H9 (cell line): ENCODE measurements at regions not wholly inside any gene's neighbourhood (a gene's known extent, or its start where the extent isn't known, plus 50 kb on each side); places are given as distances from the start of the nearest gene placed in this dataset.
A peak's percentile ranks its signal among the peaks of the same experiment; 100 is the strongest.

ENCODE experiments used
- DNase-seq: peaks from one replicate; pipeline ENCODE4 v3.0.0-alpha.2; 2017
- H2AFZ ChIP-seq: one replicate; pipeline ENCODE4 v1.6.1; 2013; ENCODE audit warnings: mild to moderate bottlenecking, low read length, control low read depth, moderate library complexity
- H2AK5ac ChIP-seq: 2 replicates; pipeline ENCODE4 v1.6.1; 2013; ENCODE audit warnings: low read length, control low read depth, mixed read lengths; ENCODE audit not compliant: insufficient read length
- H2BK120ac ChIP-seq: one replicate; pipeline ENCODE4 v1.6.1; 2013; ENCODE audit warnings: low read depth, mild to moderate bottlenecking, low read length, control low read depth, inconsistent platforms; ENCODE audit not compliant: poor library complexity, severe bottlenecking
- H2BK12ac ChIP-seq: 2 replicates; pipeline ENCODE4 v1.6.1; 2013; ENCODE audit warnings: low read length, control low read depth, mixed read lengths, low read depth; ENCODE audit not compliant: insufficient read length
- H2BK15ac ChIP-seq: 2 replicates; pipeline ENCODE4 v1.6.1; 2013; ENCODE audit warnings: low read depth, low read length, control low read depth
- H2BK20ac ChIP-seq: one replicate; pipeline ENCODE4 v1.6.1; 2013; ENCODE audit warnings: low read depth, mild to moderate bottlenecking, low read length, control low read depth, inconsistent platforms; ENCODE audit not compliant: poor library complexity, severe bottlenecking
- H2BK5ac ChIP-seq: 2 replicates; pipeline ENCODE4 v1.6.1; 2013; ENCODE audit warnings: low read length, control low read depth, mixed read lengths; ENCODE audit not compliant: insufficient read length
- H3K14ac ChIP-seq: 2 replicates; pipeline ENCODE4 v1.6.1; 2013; ENCODE audit warnings: low read length, control low read depth; ENCODE audit not compliant: insufficient read depth
- H3K18ac ChIP-seq: 2 replicates; pipeline ENCODE4 v1.6.1; 2013; ENCODE audit warnings: low read depth, mild to moderate bottlenecking, mixed read lengths, low read length, control low read depth; ENCODE audit not compliant: insufficient read length
- H3K23ac ChIP-seq: 2 replicates; pipeline ENCODE4 v1.6.1; 2013; ENCODE audit warnings: low read length, control low read depth, mixed read lengths, low read depth; ENCODE audit not compliant: insufficient read length
- H3K23me2 ChIP-seq: 2 replicates; pipeline ENCODE4 v1.6.1; 2013; ENCODE audit warnings: low read depth, mild to moderate bottlenecking, mixed read lengths, low read length, control low read depth; ENCODE audit not compliant: insufficient read length, poor library complexity, severe bottlenecking
- H3K27ac ChIP-seq: 2 replicates; pipeline ENCODE4 v1.5.1; 2013; ENCODE audit warnings: low read length, control low read depth, mixed read lengths, low read depth; ENCODE audit not compliant: insufficient read length
- H3K27me3 ChIP-seq: 2 replicates; pipeline ENCODE4 v1.6.1; 2013; ENCODE audit warnings: low read length, control low read depth, inconsistent platforms; ENCODE audit not compliant: insufficient read depth
- H3K4ac ChIP-seq: 2 replicates; pipeline ENCODE4 v1.6.1; 2013; ENCODE audit warnings: low read depth, mild to moderate bottlenecking, control low read depth, inconsistent platforms, low read length, moderate library complexity
- H3K4me1 ChIP-seq: 2 replicates; pipeline ENCODE4 v1.6.1; 2013; ENCODE audit warnings: low read length, control low read depth, inconsistent platforms; ENCODE audit not compliant: insufficient read depth
- H3K4me2 ChIP-seq: 2 replicates; pipeline ENCODE4 v1.6.1; 2013; ENCODE audit warnings: low read length, control low read depth, mixed read lengths; ENCODE audit not compliant: insufficient read length, insufficient read depth
- H3K56ac ChIP-seq: 2 replicates; pipeline ENCODE4 v1.6.1; 2013; ENCODE audit warnings: low read depth, mild to moderate bottlenecking, mixed read lengths, low read length, control low read depth; ENCODE audit not compliant: insufficient read length
- H3K79me1 ChIP-seq: 2 replicates; pipeline ENCODE4 v1.6.1; 2013; ENCODE audit warnings: low read depth, mild to moderate bottlenecking, moderate library complexity, low read length, control low read depth, inconsistent platforms; ENCODE audit not compliant: insufficient read depth, poor library complexity, severe bottlenecking
- H3K79me2 ChIP-seq: 2 replicates; pipeline ENCODE4 v1.6.1; 2013; ENCODE audit warnings: low read length, control low read depth, inconsistent platforms; ENCODE audit not compliant: insufficient read depth
- H3K9ac ChIP-seq: 2 replicates; pipeline ENCODE4 v1.6.1; 2013; ENCODE audit warnings: low read length, control low read depth, mixed read lengths; ENCODE audit not compliant: insufficient read length; ENCODE audit errors: extremely low read depth
- H3K9me3 ChIP-seq: one replicate; pipeline ENCODE4 v1.6.1; 2013; ENCODE audit warnings: low read depth, low read length, inconsistent platforms; ENCODE audit not compliant: control insufficient read depth
- H3T11ph ChIP-seq: one replicate; pipeline ENCODE4 v1.6.1; 2013; ENCODE audit warnings: mild to moderate bottlenecking, low read length, control low read depth, inconsistent platforms
- H4K20me1 ChIP-seq: one replicate; pipeline ENCODE4 v1.6.1; 2013; ENCODE audit not compliant: control insufficient read depth, insufficient read length, insufficient read depth
- H4K5ac ChIP-seq: 2 replicates; pipeline ENCODE4 v1.6.1; 2013; ENCODE audit warnings: low read depth, mild to moderate bottlenecking, mixed read lengths, low read length, control low read depth; ENCODE audit not compliant: insufficient read length
- H4K8ac ChIP-seq: replicated peaks from 2 replicates; pipeline ENCODE4 v1.6.1; 2013; ENCODE audit warnings: low read length, control low read depth, mixed read lengths, low read depth; ENCODE audit not compliant: insufficient read length
- H4K91ac ChIP-seq: 2 replicates; pipeline ENCODE4 v1.6.1; 2013; ENCODE audit warnings: low read depth, mild to moderate bottlenecking, moderate library complexity, mixed read lengths, low read length, control low read depth; ENCODE audit not compliant: insufficient read length
- H3K27ac Mint-ChIP-seq, 3 experiments: 2 replicates in 2 of 3; 3 replicates in 1 of 3; pipeline ENCODE4 v1.8.0; 2020 to 2021; ENCODE audit warnings: mixed read lengths in 3 of 3, mild to moderate bottlenecking in 1 of 3, moderate library complexity in 1 of 3
- H3K27me3 Mint-ChIP-seq: 2 replicates; pipeline ENCODE4 v1.8.0; 2021; ENCODE audit warnings: low read depth, mild to moderate bottlenecking, moderate library complexity, mixed read lengths
- H3K36me3 Mint-ChIP-seq, 3 experiments: 2 replicates in 2 of 3; 3 replicates in 1 of 3; pipeline ENCODE4 v1.8.0; 2020 to 2021; ENCODE audit warnings: low read depth in 3 of 3, mixed read lengths in 3 of 3; ENCODE audit not compliant: insufficient read depth in 1 of 3
- H3K4me1 Mint-ChIP-seq, 2 experiments: 2 replicates each; pipeline ENCODE4 v1.8.0; 2020; ENCODE audit warnings: mixed read lengths in 2 of 2
- H3K4me3 Mint-ChIP-seq, 2 experiments: 2 replicates in 1 of 2; 3 replicates in 1 of 2; pipeline ENCODE4 v1.8.0; 2020 to 2021; ENCODE audit warnings: mild to moderate bottlenecking in 2 of 2, mixed read lengths in 2 of 2, moderate library complexity in 1 of 2
- H3K9me3 Mint-ChIP-seq, 2 experiments: 2 replicates in 1 of 2; 3 replicates in 1 of 2; pipeline ENCODE4 v1.8.0; 2020; ENCODE audit warnings: mild to moderate bottlenecking in 2 of 2, mixed read lengths in 2 of 2, moderate library complexity in 1 of 2
- WGBS: extraction: QIAGEN DNeasy Blood & Tissue Kit; methylation state at CpG from one replicate; pipeline ENCODE4 v1.1.7; 2013; ENCODE audit warnings: missing lambda C conversion rate, low lambda C conversion rate, mixed read lengths; ENCODE audit not compliant: insufficient read length; ENCODE audit errors: extremely low coverage; 5-methylcytosine and 5-hydroxymethylcytosine counted together
- TF ChIP-seq, protein P1 (sequence below): fragments of 200-600 bp; sonication (generic); conservative IDR thresholded peaks from 3 replicates; pipeline ENCODE4 v1.8.0; 2021; ENCODE audit warnings: antibody characterized with exemption, mild to moderate bottlenecking

DNA sequence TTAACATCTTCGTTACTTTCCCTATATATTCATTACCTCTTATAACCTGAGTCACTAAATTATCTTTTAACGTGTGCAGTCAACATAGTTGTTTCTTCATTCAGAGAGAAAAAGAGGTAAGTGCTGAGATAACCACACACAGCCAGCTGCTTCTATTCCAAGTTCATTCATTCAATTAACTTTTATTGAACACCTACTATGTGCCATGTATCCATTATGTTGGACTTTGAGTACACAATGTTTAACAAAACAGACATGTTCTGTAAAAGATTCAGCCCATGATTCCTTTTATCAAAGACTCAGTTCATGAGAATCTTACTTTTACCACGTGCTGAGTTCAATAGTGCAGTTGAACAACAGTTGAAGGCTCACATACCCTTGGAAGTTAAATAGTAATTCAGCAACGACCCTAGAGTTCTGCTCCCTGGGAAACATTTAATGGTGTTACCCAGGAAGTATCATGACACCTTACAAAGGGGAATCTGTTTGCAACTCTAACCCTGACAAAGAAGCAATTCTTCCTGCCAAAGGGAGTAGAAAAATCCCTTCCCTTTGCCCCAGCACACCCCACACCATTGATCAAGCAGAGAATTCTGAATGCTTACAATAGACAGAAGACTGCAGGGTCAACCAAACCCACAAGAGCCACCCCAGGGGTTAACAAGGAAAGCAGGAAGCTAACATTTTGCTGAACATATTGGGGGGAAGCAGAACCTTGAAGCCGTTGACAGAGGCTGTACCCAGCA, 595.8 kb downstream of the STK39 start:
- TF ChIP-seq, protein P1, sequence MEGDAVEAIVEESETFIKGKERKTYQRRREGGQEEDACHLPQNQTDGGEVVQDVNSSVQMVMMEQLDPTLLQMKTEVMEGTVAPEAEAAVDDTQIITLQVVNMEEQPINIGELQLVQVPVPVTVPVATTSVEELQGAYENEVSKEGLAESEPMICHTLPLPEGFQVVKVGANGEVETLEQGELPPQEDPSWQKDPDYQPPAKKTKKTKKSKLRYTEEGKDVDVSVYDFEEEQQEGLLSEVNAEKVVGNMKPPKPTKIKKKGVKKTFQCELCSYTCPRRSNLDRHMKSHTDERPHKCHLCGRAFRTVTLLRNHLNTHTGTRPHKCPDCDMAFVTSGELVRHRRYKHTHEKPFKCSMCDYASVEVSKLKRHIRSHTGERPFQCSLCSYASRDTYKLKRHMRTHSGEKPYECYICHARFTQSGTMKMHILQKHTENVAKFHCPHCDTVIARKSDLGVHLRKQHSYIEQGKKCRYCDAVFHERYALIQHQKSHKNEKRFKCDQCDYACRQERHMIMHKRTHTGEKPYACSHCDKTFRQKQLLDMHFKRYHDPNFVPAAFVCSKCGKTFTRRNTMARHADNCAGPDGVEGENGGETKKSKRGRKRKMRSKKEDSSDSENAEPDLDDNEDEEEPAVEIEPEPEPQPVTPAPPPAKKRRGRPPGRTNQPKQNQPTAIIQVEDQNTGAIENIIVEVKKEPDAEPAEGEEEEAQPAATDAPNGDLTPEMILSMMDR: no peak
- no peaks in the 10 kb centered on the region for H3K4me1 ChIP-seq
- peak overlapping the region in 2 of 3 experiments; percentile 68 to 89; a peak in 4 of 7 replicates for H3K27ac Mint-ChIP-seq
- no peaks in the 10 kb centered on the region for H3K9me3 Mint-ChIP-seq
- no peak overlapping the region for H2AK5ac ChIP-seq
- no peak overlapping the region for H2BK5ac ChIP-seq
- H3K27me3 Mint-ChIP-seq: no peaks in the 10 kb centered on the region
- H4K91ac ChIP-seq: no peak overlapping the region
- 100% methylated on average over 2 of the region's 5 CpGs for WGBS
- H4K8ac ChIP-seq: no peak overlapping the region
- H3K27me3 ChIP-seq: no peaks in the 10 kb centered on the region
- H3K4ac ChIP-seq: no peak overlapping the region
- no peak overlapping the region for H2BK12ac ChIP-seq
- no peaks in the 10 kb centered on the region for H3K79me1 ChIP-seq
- peak overlapping the region; percentile 10; the same call in 1 of the 2 replicates for H3K14ac ChIP-seq
- H3K4me1 Mint-ChIP-seq: peaks cover 9 to 14% of the 10 kb centered on the region in 2 experiments
- peaks cover 0 to 10% (median 0%) of the 10 kb centered on the region in 3 experiments; a peak in 4 of 7 replicates for H3K36me3 Mint-ChIP-seq
- H3K23me2 ChIP-seq: no peaks in the 10 kb centered on the region
- no peaks in the 10 kb centered on the region for H4K20me1 ChIP-seq
- H3K56ac ChIP-seq: no peak overlapping the region
- no peak overlapping the region for H2BK20ac ChIP-seq
- no peak overlapping the region for H2BK120ac ChIP-seq
- DNase-seq: no peak
- H2BK15ac ChIP-seq: no peak overlapping the region
- H3K23ac ChIP-seq: no peak overlapping the region
- no peaks in the 10 kb centered on the region for H3K79me2 ChIP-seq
- H3K4me2 ChIP-seq: no peak overlapping the region
- no peak overlapping the region for H2AFZ ChIP-seq
- no peaks in the 10 kb centered on the region for H3K9me3 ChIP-seq
- no peak overlapping the region for H4K5ac ChIP-seq
- H3K4me3 Mint-ChIP-seq: no peak overlapping the region
- H3K27ac ChIP-seq: no peak overlapping the region
- no peak overlapping the region for H3T11ph ChIP-seq
- H3K18ac ChIP-seq: no peak overlapping the region
- H3K9ac ChIP-seq: no peak overlapping the region
